ENCODE measurements at regions not wholly inside any gene's neighbourhood (a gene's known extent, or its start where the extent isn't known, plus 50 kb on each side); places are given as distances from the start of the nearest gene placed in this dataset.
"Not testable (repeated sequence)": the region's sequence is repeated elsewhere in the genome, so short reads cannot be mapped to it uniquely, and the experiment has no call there.

DNA sequence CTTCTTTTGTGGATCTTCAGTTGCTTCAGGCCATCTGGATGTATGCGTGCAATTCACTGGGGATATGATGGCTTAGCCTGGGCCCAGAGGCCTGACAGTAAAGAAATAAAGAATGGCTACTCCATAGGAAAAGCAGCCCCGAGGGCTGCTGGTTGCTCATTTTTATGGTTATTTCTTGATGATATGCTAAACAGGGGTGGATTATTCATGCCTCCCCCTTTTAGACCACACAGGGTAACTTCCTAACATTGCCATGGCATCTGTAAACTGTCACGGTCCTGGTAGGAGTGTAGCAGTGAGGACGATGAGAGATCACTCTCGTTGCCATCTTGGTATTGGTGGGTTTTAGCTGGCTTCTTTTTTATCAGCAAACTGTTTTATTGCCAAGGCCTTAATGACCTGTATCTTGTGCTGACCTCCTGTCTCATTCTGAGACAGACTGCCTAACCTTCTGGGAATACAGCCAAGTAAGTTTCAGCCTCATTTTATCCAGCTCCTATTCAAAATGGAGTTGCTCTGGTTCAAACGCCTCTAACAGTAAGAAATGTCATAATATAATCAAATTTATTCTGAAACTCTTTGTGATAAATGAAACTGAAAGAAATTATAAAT is 60.5 kb downstream of the DSEL start:
- 54 to 56% methylated on average over 6 of the region's 6 CpGs for WGBS, 2 donors
- Histone ChIP-seq H3K36me3 (no peaks in the 10 kb centered on the region), H3K27me3 (no peaks in the 10 kb centered on the region), H3K4me1 (no peaks in the 10 kb centered on the region), H3K4me3 (no peak overlapping the region), H3K27ac (no peak overlapping the region), H3K9me3 (peaks cover 0 to 3% (median 0%) of the 10 kb centered on the region in 11 donors)
- no peak for DNase-seq
- no peak for ATAC-seq
- no peak for TF ChIP-seq CTCF (IDR thresholded peaks at IDR 0.05)
- intact Hi-C loops (cut with DNase I), result loop anchor here in 1 of 10 donors (2.0 kb wide), 1 partner anchor 17 kb away; no protein-coding TSS in a partner anchor

DNA sequence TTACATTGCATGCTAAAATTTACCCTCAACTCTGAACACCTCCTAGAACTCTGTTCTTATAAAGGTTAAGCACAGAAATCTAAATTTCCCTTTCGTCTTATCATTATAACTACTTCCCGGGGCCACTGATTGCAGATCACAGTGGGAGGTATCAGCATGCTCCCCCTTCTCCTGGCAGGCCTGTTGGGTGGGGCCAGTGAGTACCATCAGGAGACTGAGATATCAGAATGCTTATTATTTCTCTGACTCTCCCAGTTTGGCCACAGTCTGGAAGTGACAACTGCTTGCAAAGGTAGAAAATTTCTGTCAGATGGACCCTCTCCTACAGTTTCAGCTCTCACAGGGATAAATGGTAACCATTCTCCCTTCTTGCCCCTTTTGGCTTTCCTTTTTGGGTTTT is 62.6 kb downstream of the DSEL start:
- TF ChIP-seq CTCF (IDR thresholded peaks at IDR 0.05), result no peak
- no peak for ATAC-seq
- Histone ChIP-seq H3K27me3 (no peaks in the 10 kb centered on the region), H3K4me3 (no peak overlapping the region), H3K27ac (no peak overlapping the region), H3K4me1 (no peaks in the 10 kb centered on the region), H3K9me3 (peaks cover 0 to 19% (median 0%) of the 10 kb centered on the region in 11 donors), H3K36me3 (no peaks in the 10 kb centered on the region)
- 11 to 32% methylated on average over 2 of the region's 2 CpGs for WGBS, 2 donors
- no peak for DNase-seq
- intact Hi-C loops (cut with DNase I), result loop anchor here in 1 of 10 donors (2.0 kb wide), 1 partner anchor 19 kb away; no protein-coding TSS in a partner anchor

- WGBS, 2 donors, result 81 to 90% methylated on average over 2 of the region's 2 CpGs
- no peak for TF ChIP-seq CTCF (IDR thresholded peaks at IDR 0.05)
- H3K9me3 ChIP-seq, result peaks cover 0 to 23% (median 0%) of the 10 kb centered on the region in 11 donors
- no peaks in the 10 kb centered on the region for H3K4me1 ChIP-seq
- H3K4me3 ChIP-seq, result no peak overlapping the region
- no peak overlapping the region for H3K27ac ChIP-seq
- no peak for ATAC-seq
- no peaks in the 10 kb centered on the region for H3K36me3 ChIP-seq
- intact Hi-C loops (cut with DNase I), result no loop called here
- DNase-seq, result no peak
- H3K27me3 ChIP-seq, result no peaks in the 10 kb centered on the region
Measured at GRCh38 chr18:67451960-67452359, 64.6 kb downstream of the DSEL start.

- H3K27ac ChIP-seq; H3K4me1 ChIP-seq; ATAC-seq; H3K4me3 ChIP-seq; DNase-seq; intact Hi-C loops (cut with DNase I); H3K36me3 ChIP-seq; H3K27me3 ChIP-seq: not testable (repeated sequence)
- WGBS, 2 donors, result 65 to 69% methylated on average over 10 of the region's 10 CpGs
- peaks cover 0 to 30% (median 0%) of the 10 kb centered on the region in 11 donors for H3K9me3 ChIP-seq
Measured at GRCh38 chr18:67451101-67451500, 65.4 kb downstream of the DSEL start.

- Histone ChIP-seq H3K27me3 (no peaks in the 10 kb centered on the region), H3K9me3 (peaks cover 0 to 13% (median 3%) of the 10 kb centered on the region in 11 donors), H3K4me3 (no peak overlapping the region), H3K27ac (no peak overlapping the region), H3K4me1 (no peaks in the 10 kb centered on the region), H3K36me3 (no peaks in the 10 kb centered on the region)
- DNase-seq (no peak), ATAC-seq (no peak)
- intact Hi-C loops (cut with DNase I), result no loop called here
- 76 to 80% methylated on average over 5 of the region's 5 CpGs for WGBS, 2 donors
- TF ChIP-seq CTCF (IDR thresholded peaks at IDR 0.05), result no peak
Measured at GRCh38 chr18:67433971-67434370, 82.5 kb downstream of the DSEL start.

Measured in heart right ventricle (tissue), 16 donors.